Gastroesophageal sphincter (tissue), 3 donors: ENCODE measurements at regions not wholly inside any gene's neighbourhood (a gene's known extent, or its start where the extent isn't known, plus 50 kb on each side); places are given as distances from the start of the nearest gene placed in this dataset.

Experiments
- CTCF ChIP-seq, 4 experiments: fragments of 200-600 bp in 2 of 4; fragments of 450-650 bp in 2 of 4; sonication (generic) in 1 of 4; IDR thresholded peaks; one replicate each; pipeline ENCODE4 v1.5.1; 2017 to 2019; ENCODE audit warnings: antibody characterized with exemption in 4 of 4, mild to moderate bottlenecking in 2 of 4, moderate library complexity in 2 of 4
- EP300 ChIP-seq: sonication (generic); formaldehyde crosslinking; IDR thresholded peaks from one replicate; pipeline ENCODE4 v1.6.1; 2017; ENCODE audit warnings: antibody characterized with exemption, mild to moderate bottlenecking
- POLR2A ChIP-seq, 2 donors: fragments of 450-650 bp; IDR thresholded peaks; one replicate each; pipeline ENCODE4 v1.6.1; 2017; ENCODE audit warnings: antibody characterized with exemption in 2 of 2, mild to moderate bottlenecking in 2 of 2, moderate library complexity in 1 of 2
- POLR2AphosphoS5 ChIP-seq: sonication (generic); formaldehyde crosslinking; IDR thresholded peaks from one replicate; pipeline ENCODE4 v1.6.1; 2017; ENCODE audit warnings: antibody characterized with exemption

GRCh38 chr10:42150428-42151061 lies 487.8 kb downstream of the ZNF33B start:
- TF ChIP-seq CTCF (IDR thresholded peaks at IDR 0.05), result no peak
- TF ChIP-seq EP300, result no peak
- TF ChIP-seq POLR2A (IDR thresholded peaks at IDR 0.05), result no peak
- TF ChIP-seq POLR2AphosphoS5, result no peak
